IMR-90 (cell line): ENCODE measurements at regions not wholly inside any gene's neighbourhood (a gene's known extent, or its start where the extent isn't known, plus 50 kb on each side); places are given as distances from the start of the nearest gene placed in this dataset.

ENCODE experiments used
- ATAC-seq: fragments of 200-7000 bp; cut with Tn5 transposase; 2 replicates; pipeline ENCODE4 v1.9.1; 2020; ENCODE audit warnings: low read depth, mild to moderate bottlenecking, moderate library complexity
- BruUV-seq: library from RNA; stranded (reverse); fragments of 400-500 nt; replicated peaks from 2 replicates; lab custom pipeline; 2021; lab: Mats Ljungman, UMichigan
- CTCF ChIA-PET: fragments of 300-600 bp; formaldehyde crosslinking; extraction: SDS; loops from one replicate; lab custom pipeline; 2021; ENCODE audit warnings: antibody characterized with exemption; lab: Yijun Ruan, JAX
- POLR2A ChIA-PET: fragments of 300-600 bp; sonication (Branson Sonifier 250); formaldehyde crosslinking; loops from one replicate; lab custom pipeline; 2022; ENCODE audit warnings: antibody characterized with exemption; ENCODE audit not compliant: unreplicated experiment; lab: Charles Lee
- DNase-seq: peaks from one replicate; pipeline ENCODE4 v3.0.0; 2013
- H2AFZ ChIP-seq: replicated peaks from 2 replicates; pipeline ENCODE3; 2013; ENCODE audit warnings: low read length, mild to moderate bottlenecking; ENCODE audit not compliant: poor library complexity
- H2AK5ac ChIP-seq: 2 replicates; pipeline ENCODE4 v1.6.1; 2013; ENCODE audit warnings: low read depth, low read length, inconsistent platforms
- H2AK9ac ChIP-seq: replicated peaks from 2 replicates; pipeline ENCODE3; 2013; ENCODE audit warnings: mild to moderate bottlenecking, low read depth, low read length, moderate library complexity; ENCODE audit not compliant: poor library complexity
- H2BK120ac ChIP-seq: 2 replicates; pipeline ENCODE4 v1.6.1; 2013; ENCODE audit warnings: low read depth, low read length, inconsistent platforms
- H2BK15ac ChIP-seq: 3 replicates; pipeline ENCODE4 v1.6.1; 2013; ENCODE audit warnings: low read depth, low read length, inconsistent platforms
- H2BK20ac ChIP-seq: 2 replicates; pipeline ENCODE4 v1.6.1; 2013; ENCODE audit warnings: low read depth, mild to moderate bottlenecking, inconsistent platforms, low read length, moderate library complexity
- H2BK5ac ChIP-seq: 2 replicates; pipeline ENCODE4 v1.6.1; 2013; ENCODE audit warnings: mild to moderate bottlenecking, low read depth, low read length, inconsistent platforms; ENCODE audit not compliant: poor library complexity, severe bottlenecking
- H3K14ac ChIP-seq: replicated peaks from 2 replicates; pipeline ENCODE4 v1.6.1; 2013; ENCODE audit warnings: low read depth, low read length, inconsistent platforms
- H3K18ac ChIP-seq: 2 replicates; pipeline ENCODE4 v1.6.1; 2013; ENCODE audit warnings: low read depth, low read length, control low read depth
- H3K23ac ChIP-seq: 2 replicates; pipeline ENCODE4 v1.6.1; 2013; ENCODE audit warnings: low read depth, low read length, inconsistent platforms
- H3K27ac ChIP-seq: 2 replicates; pipeline ENCODE4 v1.5.1; 2013; ENCODE audit warnings: mild to moderate bottlenecking, control low read depth, low read length; ENCODE audit not compliant: insufficient read depth
- H3K27me3 ChIP-seq: 2 replicates; pipeline ENCODE4 v1.6.1; 2013; ENCODE audit warnings: low read length; ENCODE audit not compliant: control insufficient read depth, insufficient read depth
- H3K36me3 ChIP-seq: 2 replicates; pipeline ENCODE4 v1.6.1; 2013; ENCODE audit warnings: low read length, mixed read lengths; ENCODE audit not compliant: control insufficient read depth, insufficient read depth
- H3K4ac ChIP-seq: 2 replicates; pipeline ENCODE4 v1.6.1; 2013; ENCODE audit warnings: low read depth, low read length, inconsistent platforms
- H3K4me1 ChIP-seq: 2 replicates; pipeline ENCODE4 v1.6.1; 2013; ENCODE audit warnings: low read length, mixed read lengths; ENCODE audit not compliant: control insufficient read depth, insufficient read depth
- H3K4me2 ChIP-seq: 2 replicates; pipeline ENCODE4 v1.6.1; 2013; ENCODE audit warnings: low read depth, mild to moderate bottlenecking, control low read depth, low read length, moderate library complexity
- H3K4me3 ChIP-seq: 2 replicates; pipeline ENCODE4 v1.5.1; 2013; ENCODE audit warnings: low read depth, mild to moderate bottlenecking, control low read depth, low read length, moderate library complexity; ENCODE audit not compliant: insufficient read depth
- H3K56ac ChIP-seq: 2 replicates; pipeline ENCODE4 v1.6.1; 2013; ENCODE audit warnings: low read length, inconsistent platforms; ENCODE audit not compliant: insufficient read depth; ENCODE audit errors: extremely low read depth
- H3K79me1 ChIP-seq, 2 experiments: 2 replicates each; pipeline ENCODE4 v1.6.1; 2013; ENCODE audit warnings: low read length in 2 of 2, inconsistent platforms in 1 of 2, low read depth in 1 of 2
- H3K9ac ChIP-seq: 2 replicates; pipeline ENCODE4 v1.6.1; 2013; ENCODE audit warnings: low read depth, low read length, control low read depth
- H3K9me1 ChIP-seq: 2 replicates; pipeline ENCODE4 v1.6.1; 2013; ENCODE audit warnings: low read length, inconsistent platforms; ENCODE audit not compliant: insufficient read depth
- H3K9me3 ChIP-seq: 2 replicates; pipeline ENCODE4 v1.6.1; 2013; ENCODE audit warnings: low read length; ENCODE audit not compliant: control insufficient read depth, insufficient read depth
- H4K20me1 ChIP-seq: 2 replicates; pipeline ENCODE4 v1.6.1; 2013; ENCODE audit warnings: low read length, inconsistent platforms; ENCODE audit not compliant: insufficient read depth
- H4K5ac ChIP-seq: 2 replicates; pipeline ENCODE4 v1.6.1; 2013; ENCODE audit warnings: mild to moderate bottlenecking, low read depth, low read length, control low read depth
- H4K8ac ChIP-seq, 2 experiments: 2 replicates each; pipeline ENCODE4 v1.6.1; 2013; ENCODE audit warnings: low read depth in 2 of 2, low read length in 2 of 2, control low read depth in 1 of 2, inconsistent platforms in 1 of 2
- H4K91ac ChIP-seq: 2 replicates; pipeline ENCODE4 v1.6.1; 2013; ENCODE audit warnings: low read depth, low read length, inconsistent platforms; ENCODE audit not compliant: insufficient read depth
- BHLHE40 ChIP-seq: fragments of 150-350 bp; IDR thresholded peaks from 2 replicates; pipeline ENCODE4 v1.6.1; 2016; ENCODE audit warnings: mild to moderate bottlenecking, low read depth, low read length
- CEBPB ChIP-seq: IDR thresholded peaks from 2 replicates; pipeline ENCODE4 v1.6.1; 2012; ENCODE audit warnings: low read depth, low read length, improper control_type of control experiment
- CHD1 ChIP-seq: IDR thresholded peaks from 2 replicates; pipeline ENCODE4 v1.6.1; 2012; ENCODE audit warnings: low read depth, low read length, improper control_type of control experiment
- FOS ChIP-seq: fragments of 150-350 bp; IDR thresholded peaks from 2 replicates; pipeline ENCODE4 v1.6.1; 2016; ENCODE audit warnings: low read depth, low read length
- NFE2L2 ChIP-seq: fragments of 150-350 bp; IDR thresholded peaks from 2 replicates; pipeline ENCODE4 v1.6.1; 2016; ENCODE audit warnings: low read depth, mild to moderate bottlenecking, low read length
- POLR2A ChIP-seq: IDR thresholded peaks from 2 replicates; pipeline ENCODE4 v1.6.1; 2012; ENCODE audit warnings: mild to moderate bottlenecking, low read depth, low read length
- RAD21 ChIP-seq: IDR thresholded peaks from 2 replicates; pipeline ENCODE4 v1.6.1; 2012; ENCODE audit warnings: low read length, improper control_type of control experiment
- RCOR1 ChIP-seq: IDR thresholded peaks from 2 replicates; pipeline ENCODE4 v1.6.1; 2012; ENCODE audit warnings: mild to moderate bottlenecking, low read length, improper control_type of control experiment; ENCODE audit not compliant: insufficient replicate concordance
- SMC3 ChIP-seq: fragments of 150-350 bp; IDR thresholded peaks from 2 replicates; pipeline ENCODE4 v1.6.1; 2016; ENCODE audit warnings: low read depth, mild to moderate bottlenecking, antibody characterized with exemption, low read length, moderate library complexity
- USF2 ChIP-seq: fragments of 150-350 bp; IDR thresholded peaks from 2 replicates; pipeline ENCODE4 v1.6.1; 2017; ENCODE audit warnings: mild to moderate bottlenecking, antibody characterized with exemption, low read length, low read depth
- WGBS, 2 experiments: methylation state at CpG; one replicate each; pipeline versions ENCODE4 v1.1.5 to v1.1.7; 2013; ENCODE audit warnings: missing lambda C conversion rate in 2 of 2; ENCODE audit not compliant: insufficient read length in 1 of 2; ENCODE audit errors: extremely low coverage in 2 of 2; 5-methylcytosine and 5-hydroxymethylcytosine counted together
- dilution Hi-C: fragments of 300-500 bp; cut with HindIII; formaldehyde crosslinking; loops from one replicate; pipeline ENCODE4 v1.14.3; 2018; ENCODE audit warnings: low sequenced_read_pairs; ENCODE audit not compliant: unreplicated experiment
- in situ Hi-C: fragments of 300-500 bp; cut with MboI; formaldehyde crosslinking; loops from 3 replicates; pipeline ENCODE4 v1.14.3; 2019; ENCODE audit warnings: low sequenced_read_pairs, inconsistent platforms, mixed read lengths
- intact Hi-C: fragments of 100-400 bp; cut with micrococcal nuclease; formaldehyde crosslinking; loops from 2 replicates; pipeline ENCODE4 v1.10.0; 2022

- TF ChIP-seq RCOR1 (no peak), USF2 (no peak), CEBPB (no peak), RAD21 (no peak), NFE2L2 (no peak), CHD1 (no peak), BHLHE40 (no peak), POLR2A (no peak), SMC3 (no peak), FOS (no peak)
- no peak overlapping the region for H3K9ac ChIP-seq
- no peaks in the 10 kb centered on the region for H3K36me3 ChIP-seq
- intact Hi-C loops (no loop called here), in situ Hi-C loops (no loop called here), dilution Hi-C loops (no loop called here)
- no TSS peak for BruUV-seq
- peak overlapping the region; percentile 70; the same call in 1 of the 2 replicates for H2BK20ac ChIP-seq
- H3K18ac ChIP-seq, result no peak overlapping the region
- no CpG with 5 or more reads among the region's 18 CpGs for WGBS, 2 experiments
- no peak for ATAC-seq
- no peak overlapping the region for H2AFZ ChIP-seq
- H4K5ac ChIP-seq, result no peak overlapping the region
- peak overlapping the region; percentile 94; the same call in 1 of the 2 replicates for H2BK120ac ChIP-seq
- ChIA-PET POLR2A (no interaction called here), CTCF (interaction anchor here (0.6 kb wide), 1 partner anchor 31 kb away, joined by 5 read pairs; no protein-coding TSS in a partner anchor)
- no peak overlapping the region for H3K4me3 ChIP-seq
- no peak overlapping the region for H3K4me2 ChIP-seq
- H3K4me1 ChIP-seq, result peaks cover 22% of the 10 kb centered on the region
- no peak overlapping the region for H4K8ac ChIP-seq
- H3K27ac ChIP-seq, result no peak overlapping the region
- no peak overlapping the region; the same call in 2 of the 3 replicates for H2BK15ac ChIP-seq
- no peak overlapping the region for H3K14ac ChIP-seq
- H2AK9ac ChIP-seq, result no peak overlapping the region
- no peaks in the 10 kb centered on the region for H3K79me1 ChIP-seq
- H4K91ac ChIP-seq, result peak overlapping the region; percentile 96
- no peak for DNase-seq
- no peaks in the 10 kb centered on the region for H3K9me3 ChIP-seq
- H3K27me3 ChIP-seq, result peaks cover 10% of the 10 kb centered on the region; the same call in 1 of the 2 replicates
- no peak overlapping the region; the same call in 1 of the 2 replicates for H3K4ac ChIP-seq
- peak overlapping the region; percentile 5 for H2BK5ac ChIP-seq
- peak overlapping the region; percentile 61 for H2AK5ac ChIP-seq
- H4K20me1 ChIP-seq, result no peaks in the 10 kb centered on the region
- H3K23ac ChIP-seq, result no peak overlapping the region
- no peak overlapping the region for H3K56ac ChIP-seq
- H3K9me1 ChIP-seq, result peaks cover 19% of the 10 kb centered on the region
Measured at GRCh38 chr3:128550471-128551126, 57.6 kb upstream of the GATA2 start.
